ENCODE measurements at regions not wholly inside any gene's neighbourhood (a gene's known extent, or its start where the extent isn't known, plus 50 kb on each side); places are given as distances from the start of the nearest gene placed in this dataset.

- Histone ChIP-seq H3K9ac (ENCODE audit: extremely low read depth, insufficient read length, low read length) (no peak overlapping the region), H2BK12ac (ENCODE audit: insufficient read length, low read depth, low read length) (no peak overlapping the region), H3K4ac (ENCODE audit: low read depth, low read length) (no peak overlapping the region), H2BK120ac (ENCODE audit: low read depth, low read length, poor library complexity, severe bottlenecking) (no peak overlapping the region), H3K9me3 (ENCODE audit: control insufficient read depth, low read depth, low read length) (no peaks in the 10 kb centered on the region), H4K20me1 (ENCODE audit: control insufficient read depth, insufficient read depth, insufficient read length) (no peaks in the 10 kb centered on the region), H3K14ac (ENCODE audit: insufficient read depth, low read length) (no peak overlapping the region), H3K4me2 (ENCODE audit: insufficient read depth, insufficient read length, low read length) (no peak overlapping the region), H4K91ac (ENCODE audit: insufficient read length, low read depth, low read length) (no peak overlapping the region), H3K27me3 (ENCODE audit: insufficient read depth, low read length) (no peaks in the 10 kb centered on the region), H3K18ac (ENCODE audit: insufficient read length, low read depth, low read length) (no peak overlapping the region), H4K8ac (replicated peaks; ENCODE audit: insufficient read length, low read depth, low read length) (no peak overlapping the region), H4K5ac (ENCODE audit: insufficient read length, low read depth, low read length) (no peak overlapping the region), H3K27ac (ENCODE audit: insufficient read length, low read depth, low read length) (no peak overlapping the region), H3K4me1 (ENCODE audit: insufficient read depth, low read length) (peaks cover 7% of the 10 kb centered on the region; the same call in 1 of the 2 replicates), H2BK5ac (ENCODE audit: insufficient read length, low read length) (no peak overlapping the region), H2AFZ (ENCODE audit: low read length) (no peak overlapping the region), H3K23me2 (ENCODE audit: insufficient read length, low read depth, low read length, poor library complexity, severe bottlenecking) (no peaks in the 10 kb centered on the region), H2BK20ac (ENCODE audit: low read depth, low read length, poor library complexity, severe bottlenecking) (no peak overlapping the region), H3T11ph (ENCODE audit: low read length) (no peak overlapping the region), H2AK5ac (ENCODE audit: insufficient read length, low read length) (no peak overlapping the region), H2BK15ac (ENCODE audit: low read depth, low read length) (no peak overlapping the region), H3K23ac (ENCODE audit: insufficient read length, low read depth, low read length) (no peak overlapping the region), H3K56ac (ENCODE audit: insufficient read length, low read depth, low read length) (no peak overlapping the region), H3K79me2 (ENCODE audit: insufficient read depth, low read length) (no peaks in the 10 kb centered on the region), H3K79me1 (ENCODE audit: insufficient read depth, low read depth, low read length, poor library complexity, severe bottlenecking) (no peaks in the 10 kb centered on the region)
- Mint-ChIP-seq H3K4me3 (no peak overlapping the region), H3K4me1 (peaks cover 23 to 26% of the 10 kb centered on the region in 2 experiments), H3K27me3 (ENCODE audit: low read depth) (peaks cover 21% of the 10 kb centered on the region), H3K36me3 (ENCODE audit: insufficient read depth in 1 of 3, low read depth in 3 of 3) (no peaks in the 10 kb centered on the region), H3K27ac (no peak overlapping the region), H3K9me3 (no peaks in the 10 kb centered on the region)
- no CpG with 5 or more reads among the region's 1 CpG for WGBS (ENCODE audit: extremely low coverage, insufficient read length, low lambda C conversion rate)
- TF ChIP-seq, protein P1, sequence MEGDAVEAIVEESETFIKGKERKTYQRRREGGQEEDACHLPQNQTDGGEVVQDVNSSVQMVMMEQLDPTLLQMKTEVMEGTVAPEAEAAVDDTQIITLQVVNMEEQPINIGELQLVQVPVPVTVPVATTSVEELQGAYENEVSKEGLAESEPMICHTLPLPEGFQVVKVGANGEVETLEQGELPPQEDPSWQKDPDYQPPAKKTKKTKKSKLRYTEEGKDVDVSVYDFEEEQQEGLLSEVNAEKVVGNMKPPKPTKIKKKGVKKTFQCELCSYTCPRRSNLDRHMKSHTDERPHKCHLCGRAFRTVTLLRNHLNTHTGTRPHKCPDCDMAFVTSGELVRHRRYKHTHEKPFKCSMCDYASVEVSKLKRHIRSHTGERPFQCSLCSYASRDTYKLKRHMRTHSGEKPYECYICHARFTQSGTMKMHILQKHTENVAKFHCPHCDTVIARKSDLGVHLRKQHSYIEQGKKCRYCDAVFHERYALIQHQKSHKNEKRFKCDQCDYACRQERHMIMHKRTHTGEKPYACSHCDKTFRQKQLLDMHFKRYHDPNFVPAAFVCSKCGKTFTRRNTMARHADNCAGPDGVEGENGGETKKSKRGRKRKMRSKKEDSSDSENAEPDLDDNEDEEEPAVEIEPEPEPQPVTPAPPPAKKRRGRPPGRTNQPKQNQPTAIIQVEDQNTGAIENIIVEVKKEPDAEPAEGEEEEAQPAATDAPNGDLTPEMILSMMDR (conservative IDR thresholded peaks at IDR 0.05): no peak
- DNase-seq: no peak
Observed at GRCh38 chr6:7045746-7046145, 62.0 kb upstream of the RREB1 start.
